ENCODE measurements at regions not wholly inside any gene's neighbourhood (a gene's known extent, or its start where the extent isn't known, plus 50 kb on each side); places are given as distances from the start of the nearest gene placed in this dataset.
A peak's percentile ranks its signal among the peaks of the same experiment; 100 is the strongest.

DNA sequence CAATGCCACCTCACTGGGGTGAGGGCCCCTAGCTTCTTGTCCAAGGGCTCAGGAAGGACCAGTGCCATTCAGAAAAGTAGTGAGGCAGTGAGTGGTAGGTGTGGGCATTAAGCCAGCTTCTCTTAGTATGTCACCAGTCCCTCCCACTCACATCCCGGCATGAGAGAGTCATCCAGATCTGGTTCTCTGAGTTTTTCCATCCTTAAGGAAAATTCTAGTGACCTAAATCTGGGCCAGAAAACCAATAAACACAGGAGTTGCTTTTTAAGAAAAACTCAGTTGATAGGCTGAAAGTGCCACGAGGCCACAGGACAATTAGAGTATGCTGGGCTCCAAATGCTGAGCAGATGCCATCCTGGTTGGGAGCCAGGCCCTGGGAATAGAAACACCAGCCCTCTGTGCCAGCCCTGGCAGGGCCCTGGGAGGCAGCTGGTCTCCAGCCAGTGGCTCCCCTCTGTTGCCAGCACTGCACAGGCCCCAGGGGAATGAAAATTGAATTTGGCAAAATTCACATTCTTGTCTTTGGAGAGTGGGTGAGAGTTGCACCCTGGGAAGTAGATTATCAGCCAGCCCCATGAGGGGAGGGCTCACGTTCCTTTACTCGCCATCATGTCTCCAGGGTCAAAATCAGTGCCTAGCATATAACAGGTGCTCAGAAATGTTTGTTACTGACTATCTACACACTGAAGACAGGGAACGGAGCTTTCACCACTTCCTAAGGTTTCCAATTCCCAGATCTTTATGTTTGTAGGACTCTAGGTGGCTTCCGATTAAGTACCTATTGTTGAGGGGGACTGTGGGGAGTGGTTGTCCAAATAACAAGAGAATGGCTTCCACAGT, 52.8 kb downstream of the FAM43A start:
- ChIA-PET CTCF (interaction anchor here (0.7 to 1.3 kb wide), 3 partner anchors 55 to 108 kb away, joined by 3 to 4 read pairs (median 4); partner anchors contain the start of gene LSG1), POLR2A (no interaction called here)
- no peak overlapping the region for H3K4me3 ChIP-seq (ENCODE audit: low read depth, low read length)
- TF ChIP-seq TCF7L2 (IDR thresholded peaks at IDR 0.05; ENCODE audit: borderline replicate concordance, low read depth, low read length) (no peak), EGR2 (tag by site-specific recombination; IDR thresholded peaks at IDR 0.05; ENCODE audit: low read depth) (peak; percentile 18; the same call in 1 of the 2 replicates), ZBTB8A (tag by site-specific recombination; IDR thresholded peaks at IDR 0.05) (no peak), ZFHX2 (tag by site-specific recombination; conservative IDR thresholded peaks at IDR 0.05) (peak; percentile 55)
- TF ChIP-seq, protein P1, sequence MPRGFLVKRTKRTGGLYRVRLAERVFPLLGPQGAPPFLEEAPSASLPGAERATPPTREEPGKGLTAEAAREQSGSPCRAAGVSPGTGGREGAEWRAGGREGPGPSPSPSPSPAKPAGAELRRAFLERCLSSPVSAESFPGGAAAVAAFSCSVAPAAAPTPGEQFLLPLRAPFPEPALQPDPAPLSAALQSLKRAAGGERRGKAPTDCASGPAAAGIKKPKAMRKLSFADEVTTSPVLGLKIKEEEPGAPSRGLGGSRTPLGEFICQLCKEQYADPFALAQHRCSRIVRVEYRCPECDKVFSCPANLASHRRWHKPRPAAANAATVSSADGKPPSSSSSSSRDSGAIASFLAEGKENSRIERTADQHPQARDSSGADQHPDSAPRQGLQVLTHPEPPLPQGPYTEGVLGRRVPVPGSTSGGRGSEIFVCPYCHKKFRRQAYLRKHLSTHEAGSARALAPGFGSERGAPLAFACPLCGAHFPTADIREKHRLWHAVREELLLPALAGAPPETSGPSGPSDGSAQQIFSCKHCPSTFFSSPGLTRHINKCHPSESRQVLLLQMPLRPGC (tag by site-specific recombination; IDR thresholded peaks at IDR 0.05) = no peak
- TF ChIP-seq, protein P2, sequence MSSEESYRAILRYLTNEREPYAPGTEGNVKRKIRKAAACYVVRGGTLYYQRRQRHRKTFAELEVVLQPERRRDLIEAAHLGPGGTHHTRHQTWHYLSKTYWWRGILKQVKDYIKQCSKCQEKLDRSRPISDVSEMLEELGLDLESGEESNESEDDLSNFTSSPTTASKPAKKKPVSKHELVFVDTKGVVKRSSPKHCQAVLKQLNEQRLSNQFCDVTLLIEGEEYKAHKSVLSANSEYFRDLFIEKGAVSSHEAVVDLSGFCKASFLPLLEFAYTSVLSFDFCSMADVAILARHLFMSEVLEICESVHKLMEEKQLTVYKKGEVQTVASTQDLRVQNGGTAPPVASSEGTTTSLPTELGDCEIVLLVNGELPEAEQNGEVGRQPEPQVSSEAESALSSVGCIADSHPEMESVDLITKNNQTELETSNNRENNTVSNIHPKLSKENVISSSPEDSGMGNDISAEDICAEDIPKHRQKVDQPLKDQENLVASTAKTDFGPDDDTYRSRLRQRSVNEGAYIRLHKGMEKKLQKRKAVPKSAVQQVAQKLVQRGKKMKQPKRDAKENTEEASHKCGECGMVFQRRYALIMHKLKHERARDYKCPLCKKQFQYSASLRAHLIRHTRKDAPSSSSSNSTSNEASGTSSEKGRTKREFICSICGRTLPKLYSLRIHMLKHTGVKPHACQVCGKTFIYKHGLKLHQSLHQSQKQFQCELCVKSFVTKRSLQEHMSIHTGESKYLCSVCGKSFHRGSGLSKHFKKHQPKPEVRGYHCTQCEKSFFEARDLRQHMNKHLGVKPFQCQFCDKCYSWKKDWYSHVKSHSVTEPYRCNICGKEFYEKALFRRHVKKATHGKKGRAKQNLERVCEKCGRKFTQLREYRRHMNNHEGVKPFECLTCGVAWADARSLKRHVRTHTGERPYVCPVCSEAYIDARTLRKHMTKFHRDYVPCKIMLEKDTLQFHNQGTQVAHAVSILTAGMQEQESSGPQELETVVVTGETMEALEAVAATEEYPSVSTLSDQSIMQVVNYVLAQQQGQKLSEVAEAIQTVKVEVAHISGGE (tag by site-specific recombination; conservative IDR thresholded peaks at IDR 0.05; ENCODE audit: low read depth) = no peak
- TF ChIP-seq, protein P3, sequence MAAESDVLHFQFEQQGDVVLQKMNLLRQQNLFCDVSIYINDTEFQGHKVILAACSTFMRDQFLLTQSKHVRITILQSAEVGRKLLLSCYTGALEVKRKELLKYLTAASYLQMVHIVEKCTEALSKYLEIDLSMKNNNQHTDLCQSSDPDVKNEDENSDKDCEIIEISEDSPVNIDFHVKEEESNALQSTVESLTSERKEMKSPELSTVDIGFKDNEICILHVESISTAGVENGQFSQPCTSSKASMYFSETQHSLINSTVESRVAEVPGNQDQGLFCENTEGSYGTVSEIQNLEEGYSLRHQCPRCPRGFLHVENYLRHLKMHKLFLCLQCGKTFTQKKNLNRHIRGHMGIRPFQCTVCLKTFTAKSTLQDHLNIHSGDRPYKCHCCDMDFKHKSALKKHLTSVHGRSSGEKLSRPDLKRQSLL (tag by site-specific recombination; IDR thresholded peaks at IDR 0.05) = no peak
- H3K27ac ChIP-seq (ENCODE audit: extremely low read depth, low read depth, low read length) = no peak overlapping the region
- no peaks in the 10 kb centered on the region for H3K9me3 ChIP-seq (ENCODE audit: control insufficient read depth, insufficient read depth, low read depth, low read length)
- no peaks in the 10 kb centered on the region for H3K4me1 ChIP-seq (ENCODE audit: control insufficient read depth, insufficient read depth, low read length)
- no peaks in the 10 kb centered on the region for H3K36me3 ChIP-seq (ENCODE audit: control insufficient read depth in 2 of 2, insufficient read depth in 1 of 2, low read length in 2 of 2)

DNA sequence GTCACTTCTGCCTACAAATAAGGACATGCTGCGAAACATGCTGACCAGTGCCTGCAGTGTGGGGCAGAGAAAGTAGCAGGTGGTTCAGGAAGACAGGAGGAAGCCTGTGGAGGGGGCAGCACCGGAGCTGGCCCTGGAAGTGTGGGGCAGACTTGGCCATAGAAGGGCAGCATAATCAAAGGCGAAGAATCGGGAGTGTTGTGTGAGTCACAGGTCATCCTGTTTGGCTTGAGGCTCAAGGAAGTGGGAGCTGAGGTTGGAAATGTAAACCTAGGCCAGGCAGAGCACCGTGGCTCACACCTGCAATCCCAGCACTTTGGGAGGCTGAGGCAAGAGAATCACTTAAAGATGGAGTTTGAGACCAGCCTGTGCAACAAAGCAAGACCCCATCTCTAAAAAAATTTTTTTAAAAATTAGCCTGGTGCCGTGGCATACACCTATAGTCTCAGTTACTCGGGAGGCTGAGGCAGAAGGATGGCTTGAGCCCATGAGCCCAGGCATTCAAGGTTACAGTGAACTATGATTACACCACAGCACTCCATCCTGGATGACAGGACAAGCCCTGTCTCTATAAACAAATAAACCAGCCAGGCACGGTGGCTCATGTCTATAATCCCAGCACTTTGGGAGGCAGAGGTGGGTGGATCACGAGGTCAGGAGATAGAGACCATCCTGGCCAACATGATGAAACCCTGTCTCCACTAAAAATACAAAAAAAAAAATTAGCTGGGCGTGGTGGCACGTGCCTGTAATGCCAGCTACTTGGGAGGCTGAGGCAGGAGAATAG, 54.0 kb downstream of the FAM43A start:
- ChIA-PET CTCF (interaction anchor here (0.6 kb wide), 1 partner anchor 232 kb away, joined by 4 read pairs; no protein-coding TSS in a partner anchor), POLR2A (no interaction called here)
- H3K36me3 ChIP-seq (ENCODE audit: control insufficient read depth in 2 of 2, insufficient read depth in 1 of 2, low read length in 2 of 2) = no peaks in the 10 kb centered on the region

DNA sequence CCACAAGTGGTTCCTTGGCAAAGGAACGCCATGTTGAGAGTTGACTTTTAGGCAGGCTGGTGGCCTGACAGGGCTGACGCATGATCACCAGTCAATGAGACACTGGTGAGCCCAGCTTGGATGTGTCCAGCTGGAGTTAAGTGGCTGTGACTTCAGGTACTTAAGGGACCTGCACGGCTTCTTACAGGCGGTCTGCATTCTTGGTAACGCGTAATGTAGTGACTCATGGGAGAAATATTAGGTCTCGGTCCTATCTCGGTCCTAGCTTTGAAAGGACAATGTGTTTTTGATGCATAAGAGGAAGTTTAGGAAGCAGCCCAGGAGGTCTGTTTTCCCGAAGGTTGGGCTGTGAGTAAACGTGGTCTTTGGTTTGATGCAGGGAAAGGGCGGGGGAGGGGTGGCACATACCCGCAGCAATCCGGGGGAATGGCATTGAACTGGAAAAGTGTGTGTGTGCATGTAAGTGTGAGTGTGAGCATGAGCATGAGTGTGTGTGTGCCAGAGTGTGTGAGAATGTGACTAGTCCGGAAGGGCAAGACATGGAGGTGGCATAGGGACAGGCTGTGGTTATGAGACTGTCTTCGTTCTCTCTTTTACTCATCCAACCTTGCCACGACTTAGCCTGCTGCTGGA, 55.3 kb downstream of the FAM43A start:
- Histone ChIP-seq H3K9me3 (ENCODE audit: control insufficient read depth, insufficient read depth, low read depth, low read length) (no peaks in the 10 kb centered on the region), H3K36me3 (ENCODE audit: control insufficient read depth in 2 of 2, insufficient read depth in 1 of 2, low read length in 2 of 2) (no peaks in the 10 kb centered on the region), H3K27ac (ENCODE audit: extremely low read depth, low read depth, low read length) (no peak overlapping the region), H3K4me3 (ENCODE audit: low read depth, low read length) (peak overlapping the region; percentile 6), H3K4me1 (ENCODE audit: control insufficient read depth, insufficient read depth, low read length) (no peaks in the 10 kb centered on the region)
- CTCF ChIA-PET = interaction anchor here (0.6 kb wide), 1 partner anchor 59 kb away, joined by 4 read pairs; no protein-coding TSS in a partner anchor
- TF ChIP-seq ZNF629 (tag by site-specific recombination; IDR thresholded peaks at IDR 0.05) (0 out of 2 replicates have a peak, but pooled peaks have one; percentile 21), PRDM1 (tag by site-specific recombination; IDR thresholded peaks at IDR 0.05) (peak; percentile 51; the same call in 1 of the 2 replicates), GLIS1 (tag by site-specific recombination; IDR thresholded peaks at IDR 0.05) (peak; percentile 37; the same call in 1 of the 2 replicates), KLF9 (tag by site-specific recombination; IDR thresholded peaks at IDR 0.05; ENCODE audit: low read depth) (no peak), ZNF501 (tag by site-specific recombination; IDR thresholded peaks at IDR 0.05) (no peak), ZFP37 (tag by site-specific recombination; IDR thresholded peaks at IDR 0.05) (0 out of 2 replicates have a peak, but pooled peaks have one; percentile 42), GLIS2 (tag by site-specific recombination; IDR thresholded peaks at IDR 0.05) (0 out of 2 replicates have a peak, but pooled peaks have one; percentile 9)
- TF ChIP-seq, protein P4, sequence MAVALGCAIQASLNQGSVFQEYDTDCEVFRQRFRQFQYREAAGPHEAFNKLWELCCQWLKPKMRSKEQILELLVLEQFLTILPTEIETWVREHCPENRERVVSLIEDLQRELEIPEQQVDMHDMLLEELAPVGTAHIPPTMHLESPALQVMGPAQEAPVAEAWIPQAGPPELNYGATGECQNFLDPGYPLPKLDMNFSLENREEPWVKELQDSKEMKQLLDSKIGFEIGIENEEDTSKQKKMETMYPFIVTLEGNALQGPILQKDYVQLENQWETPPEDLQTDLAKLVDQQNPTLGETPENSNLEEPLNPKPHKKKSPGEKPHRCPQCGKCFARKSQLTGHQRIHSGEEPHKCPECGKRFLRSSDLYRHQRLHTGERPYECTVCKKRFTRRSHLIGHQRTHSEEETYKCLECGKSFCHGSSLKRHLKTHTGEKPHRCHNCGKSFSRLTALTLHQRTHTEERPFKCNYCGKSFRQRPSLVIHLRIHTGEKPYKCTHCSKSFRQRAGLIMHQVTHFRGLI (tag by site-specific recombination; IDR thresholded peaks at IDR 0.05) = peak; percentile 59; the same call in 1 of the 2 replicates
- TF ChIP-seq, protein P5, sequence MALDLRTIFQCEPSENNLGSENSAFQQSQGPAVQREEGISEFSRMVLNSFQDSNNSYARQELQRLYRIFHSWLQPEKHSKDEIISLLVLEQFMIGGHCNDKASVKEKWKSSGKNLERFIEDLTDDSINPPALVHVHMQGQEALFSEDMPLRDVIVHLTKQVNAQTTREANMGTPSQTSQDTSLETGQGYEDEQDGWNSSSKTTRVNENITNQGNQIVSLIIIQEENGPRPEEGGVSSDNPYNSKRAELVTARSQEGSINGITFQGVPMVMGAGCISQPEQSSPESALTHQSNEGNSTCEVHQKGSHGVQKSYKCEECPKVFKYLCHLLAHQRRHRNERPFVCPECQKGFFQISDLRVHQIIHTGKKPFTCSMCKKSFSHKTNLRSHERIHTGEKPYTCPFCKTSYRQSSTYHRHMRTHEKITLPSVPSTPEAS (tag by site-specific recombination; IDR thresholded peaks at IDR 0.05) = peak; percentile 59
- POLR2A ChIA-PET = interaction anchor here (0.7 kb wide), 2 partner anchors 25 to 120 kb away, joined by 3 to 4 read pairs; no protein-coding TSS in a partner anchor

More for the DNA sequence above, 54.0 kb downstream of the FAM43A start:
- Histone ChIP-seq H3K27ac (ENCODE audit: extremely low read depth, low read depth, low read length) (no peak overlapping the region), H3K4me3 (ENCODE audit: low read depth, low read length) (no peak overlapping the region), H3K9me3 (ENCODE audit: control insufficient read depth, insufficient read depth, low read depth, low read length) (no peaks in the 10 kb centered on the region), H3K4me1 (ENCODE audit: control insufficient read depth, insufficient read depth, low read length) (no peaks in the 10 kb centered on the region)
- TF ChIP-seq ZNF544 (tag by site-specific recombination; IDR thresholded peaks at IDR 0.05) (no peak), ZFHX2 (tag by site-specific recombination; conservative IDR thresholded peaks at IDR 0.05) (0 out of 2 replicates have a peak, but pooled peaks have one; percentile 20)
